Suppressor macrophage treated with lipopolysaccharide for 4 hours (primary cell): ENCODE measurements at regions not wholly inside any gene's neighbourhood (a gene's known extent, or its start where the extent isn't known, plus 50 kb on each side); places are given as distances from the start of the nearest gene placed in this dataset.
A peak's percentile ranks its signal among the peaks of the same experiment; 100 is the strongest.

Experiments used
- DNase-seq: peaks from one replicate; pipeline ENCODE4 v3.0.0-alpha.2; 2020

DNA sequence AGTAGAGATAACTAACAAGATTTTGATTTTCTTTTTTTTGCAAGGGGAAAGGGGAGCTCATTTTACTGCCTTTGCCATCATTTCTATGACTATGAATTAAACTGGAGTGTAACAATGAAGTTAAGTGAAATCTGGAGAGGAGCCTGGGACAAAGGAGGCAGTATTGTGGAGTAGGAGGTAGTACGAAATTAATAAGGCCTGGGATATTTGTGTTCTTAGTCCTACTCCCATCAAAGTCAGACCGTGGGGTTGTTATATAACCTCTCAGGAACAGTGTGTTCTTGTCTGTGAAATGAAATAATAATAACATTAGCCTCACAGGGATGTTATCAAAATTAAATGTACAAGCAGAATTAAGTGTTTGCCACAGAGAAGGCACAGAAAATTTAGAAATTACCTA is 204.3 kb upstream of the EMCN start:
- no peak for DNase-seq

DNA sequence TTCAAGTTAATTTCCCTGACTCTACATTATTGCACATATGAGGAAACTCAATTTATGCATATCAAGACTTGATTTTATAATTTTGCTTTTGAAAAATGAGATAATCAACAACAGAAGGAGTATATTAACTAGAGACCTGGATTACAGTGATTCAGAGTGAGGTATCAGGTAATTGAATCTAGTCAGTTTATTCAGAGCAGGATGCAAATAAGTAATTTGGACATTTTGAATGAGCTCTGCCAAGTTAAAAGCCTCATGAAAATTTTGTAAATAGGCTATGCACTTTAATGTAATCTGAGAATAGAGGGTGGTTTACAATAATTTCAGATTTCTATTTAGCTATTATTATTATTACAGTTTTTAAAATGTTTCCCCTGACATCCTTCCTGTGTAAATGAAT is 203.7 kb upstream of the EMCN start:
- no peak for DNase-seq

- DNase-seq, result no peak
Observed at GRCh38 chr4:100721077-100721476, 203.3 kb upstream of the EMCN start.

DNA sequence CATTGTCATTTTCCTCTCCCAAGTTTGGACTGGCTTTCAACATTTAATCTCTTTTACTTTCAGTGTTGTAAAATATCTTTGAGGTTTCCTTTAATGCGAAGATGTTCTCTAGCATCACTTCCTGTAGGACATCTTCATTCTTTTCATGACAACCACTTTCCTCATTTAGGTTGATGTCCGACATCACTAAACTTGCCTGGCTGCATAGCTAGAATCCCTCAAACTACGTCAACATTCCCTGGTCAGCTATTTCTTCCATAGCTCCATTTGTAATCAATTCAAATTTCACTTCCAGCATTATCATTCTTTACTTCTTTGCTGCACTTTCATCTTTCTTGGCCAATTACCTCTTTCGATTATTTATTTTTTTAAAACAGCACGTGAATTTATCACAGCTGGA is 198.6 kb upstream of the EMCN start:
- no peak for DNase-seq

DNA sequence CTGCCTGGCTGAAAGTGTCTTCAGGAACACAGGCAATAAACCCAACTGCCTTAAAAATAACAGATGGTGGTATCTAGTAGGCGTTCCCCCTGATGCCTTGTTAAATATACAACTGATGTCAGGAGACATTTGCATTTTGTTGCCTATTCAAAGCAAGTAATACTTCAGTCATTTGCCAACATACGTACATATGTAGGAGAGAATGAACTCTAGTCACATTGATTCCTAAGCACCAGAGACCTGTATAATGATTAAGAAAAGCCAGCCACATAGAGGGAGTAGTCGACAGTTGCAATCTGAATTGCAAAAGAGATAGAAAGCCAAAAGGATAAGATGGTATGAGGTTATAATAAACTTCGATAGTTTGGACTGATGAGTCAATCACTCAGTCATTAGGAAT is 191.0 kb upstream of the EMCN start:
- no peak for DNase-seq

GRCh38 chr4:100707786-100708185 is 190.0 kb upstream of the EMCN start:
- no peak for DNase-seq

DNA sequence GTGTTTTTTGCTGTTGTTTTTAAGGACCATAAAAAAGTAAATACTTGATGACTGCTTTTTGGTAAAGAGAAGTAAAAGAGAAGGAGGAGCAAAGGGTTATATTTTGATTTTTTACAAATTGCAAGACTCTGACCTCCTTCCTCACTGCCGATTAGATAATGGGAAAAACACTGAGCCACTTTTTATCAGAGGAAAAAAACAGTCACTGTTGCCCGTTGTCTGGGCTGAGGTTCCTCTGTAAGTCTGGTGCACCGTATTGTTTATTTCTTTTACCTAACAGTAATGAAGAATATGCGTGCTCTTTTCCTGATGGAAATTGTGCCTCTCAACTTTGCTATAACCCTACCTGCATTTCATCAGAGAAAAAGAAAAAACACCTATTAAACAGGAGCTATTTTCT is 178.7 kb upstream of the EMCN start:
- no peak for DNase-seq

DNA sequence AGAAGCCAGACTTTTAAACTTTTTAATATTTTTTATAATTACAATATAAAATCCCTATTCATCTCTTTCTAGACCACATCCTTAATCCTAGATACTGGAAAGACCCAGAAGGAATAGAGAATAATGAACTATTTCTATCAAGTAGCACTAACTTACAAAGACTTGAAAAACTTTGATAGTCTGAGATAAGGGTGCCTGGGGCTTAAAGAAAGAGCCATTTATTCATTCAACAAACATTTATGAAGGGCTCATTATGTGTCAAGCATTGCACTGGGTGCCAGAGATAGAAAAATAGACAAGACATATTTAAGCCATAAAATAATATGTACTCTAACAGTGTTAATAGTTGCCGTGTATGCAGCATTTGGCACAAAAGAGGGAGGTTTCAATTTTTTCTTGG is 178.0 kb upstream of the EMCN start:
- no peak for DNase-seq

GRCh38 chr4:100695039-100695654 is 177.3 kb upstream of the EMCN start:
- DNase-seq, result no peak

- DNase-seq, result no peak
Observed at GRCh38 chr4:100694467-100694866, 176.6 kb upstream of the EMCN start.

DNA sequence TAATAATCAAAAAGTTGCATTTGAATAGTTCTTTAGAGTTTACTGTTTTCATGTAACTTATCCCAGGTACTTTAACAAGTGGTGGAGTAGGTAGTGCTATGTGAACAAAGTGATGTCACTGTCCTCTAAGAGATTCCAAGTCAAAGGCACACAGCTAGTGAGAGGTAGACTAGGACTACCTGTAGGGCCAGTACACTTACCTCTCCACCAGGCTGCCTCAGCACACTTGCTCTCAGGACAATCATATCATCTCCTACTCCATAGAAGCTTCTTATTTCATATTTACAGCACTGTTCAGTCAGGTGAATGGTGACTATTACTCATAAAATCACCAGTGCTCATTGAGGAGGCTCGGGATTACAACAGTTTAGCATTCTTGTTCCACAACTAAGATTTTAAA is 173.0 kb upstream of the EMCN start:
- DNase-seq, result no peak

DNA sequence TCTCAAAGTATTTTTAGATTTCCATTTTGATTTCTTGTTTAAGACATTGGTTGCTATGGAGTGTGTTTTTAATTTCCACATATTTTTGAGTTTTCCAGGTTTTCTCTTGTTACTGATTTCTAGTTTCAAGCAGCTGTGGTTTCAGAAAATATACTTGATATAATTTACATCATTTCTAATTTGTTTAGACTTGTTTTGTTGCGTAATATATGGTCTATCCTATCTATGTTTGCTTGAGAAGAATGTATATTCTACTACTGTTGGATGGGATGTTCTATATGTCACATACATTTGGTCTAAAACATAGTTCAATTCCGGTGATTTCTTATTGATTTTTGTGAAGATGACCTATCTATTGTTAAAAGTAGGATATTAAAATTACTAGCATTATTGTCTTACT is 170.5 kb upstream of the EMCN start:
- DNase-seq, result no peak

- DNase-seq, result no peak
Observed at GRCh38 chr4:100682477-100683218, 164.8 kb upstream of the EMCN start.

GRCh38 chr4:100681289-100681688 is 163.5 kb upstream of the EMCN start:
- no peak for DNase-seq

GRCh38 chr4:100679926-100680325 is 162.1 kb upstream of the EMCN start:
- no peak for DNase-seq

DNA sequence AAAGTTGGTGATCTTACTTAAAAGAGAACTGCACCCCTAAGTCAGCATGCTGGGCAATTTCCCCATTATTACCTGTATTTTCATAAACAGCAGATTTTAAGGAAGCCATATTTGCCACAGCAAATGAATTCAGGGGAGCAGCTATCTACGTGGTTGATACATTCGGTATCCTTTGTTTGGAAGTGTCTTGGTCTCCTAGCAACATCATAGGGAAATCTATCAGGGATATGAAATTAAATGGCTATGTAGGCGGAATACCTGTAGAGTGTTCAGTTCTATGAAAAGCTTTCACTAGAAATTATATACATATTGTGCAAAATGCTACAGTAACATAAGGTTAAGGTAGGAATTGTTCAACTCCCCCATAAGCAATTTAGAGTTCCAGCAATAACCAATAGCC is 157.2 kb upstream of the EMCN start:
- DNase-seq, result no peak

DNA sequence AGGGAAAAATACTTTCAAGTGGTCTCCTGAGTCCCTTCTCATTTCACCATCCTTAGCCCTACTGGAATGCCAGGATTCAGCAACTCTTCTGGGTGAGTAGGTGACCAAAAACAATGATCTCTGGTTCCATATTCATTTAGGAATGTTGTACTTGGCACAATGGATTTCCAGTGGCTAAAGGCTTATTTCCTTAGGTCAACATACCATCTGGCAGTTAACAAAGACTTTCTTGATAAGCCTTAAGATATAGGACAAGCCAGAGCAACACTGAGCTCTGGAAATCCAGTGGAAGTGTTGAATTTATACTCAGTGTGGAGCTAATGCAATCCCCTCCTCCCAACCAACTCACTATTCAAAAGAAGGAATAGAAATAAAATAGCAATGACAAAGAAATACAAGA is 139.4 kb upstream of the EMCN start:
- no peak for DNase-seq

DNA sequence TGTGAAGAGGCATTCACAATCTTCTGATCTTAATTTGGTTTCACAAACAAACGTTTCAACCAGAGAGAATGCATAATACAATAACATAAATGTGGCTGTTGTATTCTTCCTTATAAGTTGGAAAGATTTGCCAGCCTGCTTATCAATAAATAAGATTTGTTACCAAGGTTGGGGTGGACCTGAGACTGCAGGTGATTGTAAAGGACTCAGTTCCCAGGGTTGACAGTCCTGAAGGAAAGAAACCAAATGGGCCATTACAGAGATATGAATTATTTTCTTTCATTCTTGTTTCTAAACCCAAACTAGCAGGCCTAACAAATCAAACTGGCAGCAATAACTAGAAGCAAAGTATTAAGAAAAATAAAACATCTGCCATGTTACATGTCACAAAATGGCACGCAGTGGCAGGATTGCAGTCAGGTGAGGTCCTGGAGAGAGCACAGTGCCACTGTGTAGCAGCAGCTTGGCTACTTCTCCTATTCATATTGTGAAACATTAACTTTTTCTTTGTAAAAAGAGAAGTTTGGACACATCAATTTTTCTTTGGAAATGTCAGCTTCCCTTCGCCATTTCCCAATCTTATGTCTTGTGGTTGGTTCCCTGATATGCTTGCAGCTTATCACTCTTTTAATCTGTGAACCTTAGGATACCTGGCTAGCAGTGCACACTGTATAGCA is 133.8 kb upstream of the EMCN start:
- peak; percentile 27 for DNase-seq

GRCh38 chr4:100649417-100649816 is 131.6 kb upstream of the EMCN start:
- DNase-seq, result no peak

DNA sequence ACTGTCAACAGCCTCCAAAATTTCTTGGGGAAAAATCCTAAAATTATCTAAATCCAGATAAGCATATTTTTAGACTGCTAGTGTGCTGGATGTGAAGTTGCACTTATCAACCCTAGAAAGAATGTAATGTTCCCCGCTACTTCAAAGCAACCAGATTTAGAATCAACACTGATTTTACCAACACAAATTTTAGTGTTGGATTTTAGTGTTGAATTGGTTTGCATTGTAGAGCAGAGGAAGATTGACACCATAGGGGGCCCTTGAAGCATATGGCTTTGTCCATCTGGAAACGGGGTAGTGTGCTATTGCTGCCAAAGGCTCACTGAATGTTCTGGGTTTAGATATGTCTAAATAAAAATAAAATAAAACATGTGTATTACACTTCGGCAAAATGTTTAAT is 126.3 kb upstream of the EMCN start:
- no peak for DNase-seq

DNA sequence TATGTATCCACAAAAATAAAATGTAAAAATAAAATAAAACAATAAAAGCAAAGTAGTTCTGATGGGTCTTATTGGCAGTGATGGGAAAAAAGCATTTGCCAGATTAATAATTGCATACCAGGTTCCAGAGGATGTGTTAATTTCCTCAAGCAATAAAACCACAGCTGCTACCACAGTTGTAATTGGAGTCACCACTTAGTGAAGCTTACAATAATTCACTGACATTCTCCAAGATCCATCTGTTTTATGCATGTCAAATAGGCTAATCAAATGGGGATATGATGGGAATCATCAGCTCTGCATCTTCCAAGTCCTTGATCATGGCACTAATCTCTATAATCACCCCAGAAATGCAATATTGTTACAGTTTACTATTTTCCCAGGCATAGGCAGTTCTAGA is 123.5 kb upstream of the EMCN start:
- DNase-seq, result no peak

GRCh38 chr4:100635899-100636298 is 118.1 kb upstream of the EMCN start:
- DNase-seq, result no peak

DNA sequence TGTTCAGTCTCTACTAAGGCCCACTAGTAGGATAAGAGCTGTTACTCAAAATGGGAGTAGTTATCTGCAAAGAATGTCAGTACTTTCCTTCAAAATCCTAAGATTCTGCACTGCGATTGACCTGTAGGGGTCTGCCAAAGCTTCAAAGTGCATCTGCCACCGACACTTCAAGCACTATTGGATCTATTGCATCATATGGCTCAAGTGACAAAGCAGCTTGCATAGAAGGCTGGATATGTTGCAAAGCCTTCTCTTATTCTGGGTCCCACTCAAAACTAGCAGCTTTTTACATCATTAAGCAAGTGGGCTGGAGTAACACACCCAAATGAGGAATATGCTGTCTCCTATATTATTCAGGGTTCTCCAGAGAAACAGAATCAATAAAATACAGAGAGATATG is 115.4 kb upstream of the EMCN start:
- no peak for DNase-seq

- no peak for DNase-seq
Observed at GRCh38 chr4:100632163-100632562, 114.3 kb upstream of the EMCN start.
